ENCODE measurements at regions not wholly inside any gene's neighbourhood (a gene's known extent, or its start where the extent isn't known, plus 50 kb on each side); places are given as distances from the start of the nearest gene placed in this dataset.

- no peak for DNase-seq (ENCODE audit: low read depth)
Measured at GRCh38 chr6:81238390-81238789, 514.1 kb downstream of the TENT5A start.

GRCh38 chr6:81237226-81237625 is 515.3 kb downstream of the TENT5A start:
- DNase-seq (ENCODE audit: low read depth) = peak; percentile 9

- DNase-seq (ENCODE audit: low read depth) = no peak
Measured at GRCh38 chr6:81235512-81235911, 517.0 kb downstream of the TENT5A start.

- peak; percentile 4 for DNase-seq (ENCODE audit: low read depth)
Measured at GRCh38 chr6:81233990-81234389, 518.5 kb downstream of the TENT5A start.

GRCh38 chr6:81228912-81229555 is 523.4 kb downstream of the TENT5A start:
- DNase-seq (ENCODE audit: low read depth) = peak; percentile 79

GRCh38 chr6:81226957-81227356 is 525.5 kb downstream of the TENT5A start:
- DNase-seq (ENCODE audit: low read depth) = no peak

GRCh38 chr6:81216668-81217067 is 535.8 kb downstream of the TENT5A start:
- no peak for DNase-seq (ENCODE audit: low read depth)

- DNase-seq (ENCODE audit: low read depth) = no peak
Measured at GRCh38 chr6:81215092-81215432, 537.4 kb downstream of the TENT5A start.

- no peak for DNase-seq (ENCODE audit: low read depth)
Measured at GRCh38 chr6:81214414-81215091, 537.9 kb downstream of the TENT5A start.

- peak; percentile 5 for DNase-seq (ENCODE audit: low read depth)
Measured at GRCh38 chr6:81204731-81205130, 547.8 kb downstream of the TENT5A start.

GRCh38 chr6:81194374-81194773 is 558.1 kb downstream of the TENT5A start:
- DNase-seq (ENCODE audit: low read depth) = no peak

- DNase-seq (ENCODE audit: low read depth) = peak; percentile 59
Measured at GRCh38 chr6:81172056-81172740, 580.3 kb downstream of the TENT5A start.

GRCh38 chr6:81169166-81169565 is 583.3 kb downstream of the TENT5A start:
- DNase-seq (ENCODE audit: low read depth) = peak; percentile 91

GRCh38 chr6:81166770-81167169 is 585.7 kb downstream of the TENT5A start:
- peak; percentile 80 for DNase-seq (ENCODE audit: low read depth)

GRCh38 chr6:81158956-81159355 is 593.5 kb downstream of the TENT5A start:
- no peak for DNase-seq (ENCODE audit: low read depth)

- DNase-seq (ENCODE audit: low read depth) = peak; percentile 61
Measured at GRCh38 chr6:81148751-81149150, 603.7 kb downstream of the TENT5A start.

GRCh38 chr6:81145506-81145905 is 607.0 kb downstream of the TENT5A start:
- peak; percentile 19 for DNase-seq (ENCODE audit: low read depth)

- peak; percentile 59 for DNase-seq (ENCODE audit: low read depth)
Measured at GRCh38 chr6:81144346-81144745, 608.1 kb downstream of the TENT5A start.

- DNase-seq (ENCODE audit: low read depth) = no peak
Measured at GRCh38 chr6:81138236-81138635, 614.2 kb downstream of the TENT5A start.

GRCh38 chr6:81130969-81131368 is 621.5 kb downstream of the TENT5A start:
- no peak for DNase-seq (ENCODE audit: low read depth)

- no peak for DNase-seq (ENCODE audit: low read depth)
Measured at GRCh38 chr6:81130061-81130460, 622.4 kb downstream of the TENT5A start.

- no peak for DNase-seq (ENCODE audit: low read depth)
Measured at GRCh38 chr6:81128671-81129070, 623.8 kb downstream of the TENT5A start.

- DNase-seq (ENCODE audit: low read depth) = no peak
Measured at GRCh38 chr6:81126150-81126549, 626.3 kb downstream of the TENT5A start.

Data from amniotic epithelial cell (primary cell).